ENCODE measurements at regions not wholly inside any gene's neighbourhood (a gene's known extent, or its start where the extent isn't known, plus 50 kb on each side); places are given as distances from the start of the nearest gene placed in this dataset.

DNA sequence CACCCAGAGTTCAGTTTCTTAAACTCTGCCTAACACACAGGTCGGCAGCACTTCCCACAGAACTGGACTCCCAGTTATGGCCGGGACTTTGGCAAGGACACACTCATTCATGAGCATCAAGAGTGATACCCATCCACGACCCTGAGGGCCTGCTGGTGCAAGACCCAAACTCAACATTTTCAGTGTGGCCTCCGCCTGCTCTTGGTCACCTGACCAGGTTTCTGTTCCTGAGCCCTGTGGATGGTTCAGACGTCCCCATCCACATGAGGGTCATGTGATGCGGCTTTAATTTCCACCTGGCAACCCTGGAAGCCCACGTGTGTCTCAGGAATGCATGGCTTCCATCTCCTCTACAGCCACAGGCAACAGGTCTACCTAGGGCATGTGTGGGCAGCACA is 245.3 kb downstream of the DLL1 start:
- intact Hi-C loops (cut with DNase I), result no loop called here
- Histone ChIP-seq H3K27me3 (no peaks in the 10 kb centered on the region), H3K9me3 (no peaks in the 10 kb centered on the region), H3K36me3 (no peaks in the 10 kb centered on the region), H3K4me1 (peaks cover 14% of the 10 kb centered on the region), H3K27ac (no peak overlapping the region), H3K4me3 (no peak overlapping the region)
- DNase-seq, result peak; percentile 23
- no peak for ATAC-seq
- TF ChIP-seq, protein P1, sequence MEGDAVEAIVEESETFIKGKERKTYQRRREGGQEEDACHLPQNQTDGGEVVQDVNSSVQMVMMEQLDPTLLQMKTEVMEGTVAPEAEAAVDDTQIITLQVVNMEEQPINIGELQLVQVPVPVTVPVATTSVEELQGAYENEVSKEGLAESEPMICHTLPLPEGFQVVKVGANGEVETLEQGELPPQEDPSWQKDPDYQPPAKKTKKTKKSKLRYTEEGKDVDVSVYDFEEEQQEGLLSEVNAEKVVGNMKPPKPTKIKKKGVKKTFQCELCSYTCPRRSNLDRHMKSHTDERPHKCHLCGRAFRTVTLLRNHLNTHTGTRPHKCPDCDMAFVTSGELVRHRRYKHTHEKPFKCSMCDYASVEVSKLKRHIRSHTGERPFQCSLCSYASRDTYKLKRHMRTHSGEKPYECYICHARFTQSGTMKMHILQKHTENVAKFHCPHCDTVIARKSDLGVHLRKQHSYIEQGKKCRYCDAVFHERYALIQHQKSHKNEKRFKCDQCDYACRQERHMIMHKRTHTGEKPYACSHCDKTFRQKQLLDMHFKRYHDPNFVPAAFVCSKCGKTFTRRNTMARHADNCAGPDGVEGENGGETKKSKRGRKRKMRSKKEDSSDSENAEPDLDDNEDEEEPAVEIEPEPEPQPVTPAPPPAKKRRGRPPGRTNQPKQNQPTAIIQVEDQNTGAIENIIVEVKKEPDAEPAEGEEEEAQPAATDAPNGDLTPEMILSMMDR (IDR thresholded peaks at IDR 0.05), result no peak

DNA sequence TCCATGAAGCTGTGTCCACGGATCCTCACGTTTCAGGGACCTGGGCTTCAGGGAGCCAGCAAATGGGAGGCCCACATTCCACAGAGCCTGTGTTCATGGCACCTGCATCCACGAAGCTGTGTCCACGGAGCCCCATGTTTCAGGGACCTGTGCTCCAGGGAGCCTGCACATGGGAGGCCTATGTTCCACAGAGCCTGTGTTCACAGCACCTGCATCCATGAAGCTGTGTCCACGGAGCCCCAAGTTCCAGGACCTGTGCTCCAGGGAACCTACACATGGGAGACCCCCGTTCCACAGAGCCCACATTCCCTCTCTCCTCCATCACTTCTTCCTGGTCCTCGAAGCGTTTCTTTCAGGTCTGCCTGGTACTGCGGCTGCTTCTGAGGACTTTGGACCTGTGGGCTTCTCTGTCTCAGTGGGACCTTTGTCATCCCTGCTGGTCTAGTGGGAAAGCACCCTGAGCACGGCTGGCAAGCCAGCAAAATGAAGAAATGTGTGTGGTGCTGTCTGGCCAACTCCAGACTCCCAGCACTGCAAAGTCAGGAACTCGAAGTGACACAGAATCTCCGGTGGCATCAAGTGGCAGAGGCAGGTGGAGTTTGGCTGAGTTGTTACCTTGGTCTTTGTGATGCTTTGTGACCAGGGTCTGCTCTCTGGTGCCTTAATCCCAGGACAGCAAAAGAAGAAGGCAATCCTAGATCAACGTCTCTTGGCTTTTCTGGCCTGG is 245.9 kb downstream of the DLL1 start:
- Histone ChIP-seq H3K4me1 (peaks cover 8% of the 10 kb centered on the region), H3K9me3 (no peaks in the 10 kb centered on the region), H3K36me3 (no peaks in the 10 kb centered on the region), H3K4me3 (no peak overlapping the region), H3K27ac (no peak overlapping the region), H3K27me3 (no peaks in the 10 kb centered on the region)
- ATAC-seq, result no peak
- TF ChIP-seq, protein P1 (IDR thresholded peaks at IDR 0.05), result no peak
- intact Hi-C loops (cut with DNase I), result no loop called here
- DNase-seq, result peak; percentile 47

DNA sequence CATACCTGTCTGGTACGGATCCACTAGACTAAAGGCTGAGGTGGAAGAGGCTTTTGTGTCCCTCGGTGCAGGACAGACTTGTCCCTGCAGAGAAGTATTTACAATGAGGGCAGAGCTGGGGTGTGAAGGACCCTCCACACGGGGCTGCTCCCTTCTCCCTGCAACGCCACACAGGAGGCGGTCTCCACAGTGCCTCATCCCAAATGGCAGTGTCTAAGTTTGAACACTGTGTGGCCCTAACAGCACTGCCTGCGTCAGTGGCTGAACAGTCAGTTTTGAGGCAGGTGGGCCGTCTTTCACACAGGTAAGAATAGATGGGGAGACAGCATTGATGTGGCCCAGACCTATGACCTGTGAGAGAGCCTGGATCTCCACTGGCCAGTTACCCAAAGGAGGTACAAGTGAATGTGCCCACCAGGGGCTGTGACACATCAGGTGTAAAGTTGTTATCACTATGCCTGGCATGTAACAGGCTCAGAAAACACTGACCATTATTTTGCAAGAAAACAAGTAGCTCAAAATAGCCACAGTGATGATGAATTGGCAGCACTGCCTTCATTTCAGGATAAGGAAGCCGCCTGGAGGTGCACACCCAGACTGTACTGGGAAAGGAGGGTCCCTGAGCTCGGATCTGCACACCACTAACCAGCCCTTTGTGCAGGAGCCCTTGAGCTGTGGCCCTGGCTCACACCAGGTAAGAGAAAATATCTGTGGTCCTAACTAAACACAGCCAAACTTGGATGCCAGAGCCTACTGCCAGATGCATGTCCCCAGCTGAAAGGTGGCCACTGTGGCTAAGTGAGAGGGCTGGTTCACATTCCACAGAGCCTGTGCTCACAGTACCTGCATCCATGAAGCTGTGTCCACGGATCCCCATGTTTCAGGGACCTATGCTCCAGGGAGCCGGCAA is 246.7 kb downstream of the DLL1 start:
- intact Hi-C loops (cut with DNase I), result no loop called here
- Histone ChIP-seq H3K4me1 (peaks cover 5% of the 10 kb centered on the region), H3K27me3 (no peaks in the 10 kb centered on the region), H3K9me3 (no peaks in the 10 kb centered on the region), H3K36me3 (no peaks in the 10 kb centered on the region), H3K27ac (no peak overlapping the region), H3K4me3 (no peak overlapping the region)
- DNase-seq (no peak), ATAC-seq (no peak)
- TF ChIP-seq, protein P1 (IDR thresholded peaks at IDR 0.05), result no peak

DNA sequence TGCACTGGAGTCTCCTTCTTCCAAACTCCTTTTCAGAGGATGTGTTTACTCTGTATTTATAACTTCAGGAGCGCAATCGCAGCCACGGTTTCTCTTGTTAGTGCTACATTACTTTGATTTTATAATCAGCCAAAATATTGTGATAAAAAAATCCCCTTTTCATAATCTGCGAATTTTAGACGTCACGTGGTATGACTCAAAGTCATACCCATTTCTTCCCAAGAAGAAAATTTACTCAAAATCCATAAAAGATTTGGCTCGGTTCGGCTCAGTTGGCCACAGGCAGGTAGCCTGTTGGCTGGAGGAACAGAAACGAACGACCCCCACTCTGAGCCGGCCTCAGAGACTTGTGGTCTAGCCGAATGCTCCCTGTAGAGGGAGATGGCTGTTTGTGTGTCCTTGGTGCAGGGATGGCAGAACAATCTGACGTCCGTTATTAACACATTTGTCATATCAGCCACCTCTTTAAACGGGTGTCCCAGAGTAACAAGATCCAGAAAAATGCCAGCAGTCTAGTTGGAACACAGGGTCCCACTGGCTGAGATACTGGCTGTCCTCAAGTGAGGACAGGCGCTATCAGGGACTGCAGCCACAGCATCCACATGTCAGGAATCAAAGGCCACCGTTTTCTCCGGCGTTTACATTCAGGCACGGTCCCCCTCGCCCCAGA is 247.6 kb downstream of the DLL1 start:
- no peak for DNase-seq
- no peaks in the 10 kb centered on the region for H3K9me3 ChIP-seq
- intact Hi-C loops (cut with DNase I), result no loop called here
- no peak overlapping the region for H3K27ac ChIP-seq
- no peak for ATAC-seq
- no peaks in the 10 kb centered on the region for H3K36me3 ChIP-seq
- TF ChIP-seq, protein P1 (IDR thresholded peaks at IDR 0.05), result no peak
- no peaks in the 10 kb centered on the region for H3K27me3 ChIP-seq
- H3K4me1 ChIP-seq, result no peaks in the 10 kb centered on the region
- no peak overlapping the region for H3K4me3 ChIP-seq

DNA sequence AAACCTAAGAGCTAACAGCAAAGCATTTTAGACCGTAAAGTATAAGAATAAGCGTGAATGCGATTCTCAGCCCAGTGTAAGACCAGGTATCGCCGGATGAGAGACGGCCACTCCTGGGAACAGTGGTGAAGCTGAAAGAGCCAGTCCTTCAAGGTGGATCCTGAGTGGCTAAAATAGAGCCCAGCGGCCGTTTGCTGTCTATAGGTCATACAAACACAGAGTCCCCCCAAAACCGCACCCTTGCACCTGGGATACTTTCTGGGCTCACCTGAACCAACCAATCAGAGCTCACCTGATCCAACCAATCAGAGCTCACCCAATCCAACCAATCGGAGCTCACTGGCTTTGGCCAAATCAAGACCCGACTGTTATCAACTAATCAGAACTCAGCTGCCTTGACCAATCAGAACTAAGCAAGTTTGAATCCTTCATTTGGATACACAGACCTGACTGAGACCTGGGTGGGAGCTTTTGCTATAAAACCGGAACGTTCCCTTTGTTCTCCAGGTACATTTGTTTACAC is 248.2 kb downstream of the DLL1 start:
- TF ChIP-seq, protein P1 (IDR thresholded peaks at IDR 0.05), result no peak
- H3K9me3 ChIP-seq, result no peaks in the 10 kb centered on the region
- no peak overlapping the region for H3K4me3 ChIP-seq
- no peak for ATAC-seq
- H3K27ac ChIP-seq, result no peak overlapping the region
- no peaks in the 10 kb centered on the region for H3K27me3 ChIP-seq
- no peaks in the 10 kb centered on the region for H3K36me3 ChIP-seq
- DNase-seq, result no peak
- no peaks in the 10 kb centered on the region for H3K4me1 ChIP-seq
- intact Hi-C loops (cut with DNase I), result no loop called here

Data from upper lobe of right lung (tissue), 1 donor.